GM21390 (cell line): ENCODE measurements at regions not wholly inside any gene's neighbourhood (a gene's known extent, or its start where the extent isn't known, plus 50 kb on each side); places are given as distances from the start of the nearest gene placed in this dataset.

ENCODE experiments used
- ATAC-seq: cut with Tn5 transposase; IDR thresholded peaks from one replicate; pipeline ENCODE4 v1.9.1; 2021; ENCODE audit not compliant: unreplicated experiment

DNA sequence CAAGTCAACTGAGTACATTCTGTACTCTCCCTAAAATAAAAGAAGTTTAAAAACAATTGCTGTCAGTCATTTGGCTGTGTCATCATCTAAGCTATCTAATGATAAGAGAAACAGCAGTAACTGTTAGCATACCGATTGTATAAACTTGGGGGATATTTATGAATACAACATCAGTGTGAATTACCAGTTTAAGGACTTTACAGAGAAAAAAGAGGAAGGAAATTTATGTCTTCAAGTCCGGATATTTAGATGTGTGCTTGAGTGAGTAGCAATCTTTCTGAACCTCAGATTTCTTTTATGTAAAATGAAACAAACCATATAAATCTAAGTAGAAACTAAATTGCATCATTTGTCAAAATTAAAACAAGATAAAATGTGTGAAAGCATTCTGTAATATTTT, 1557.0 kb downstream of the MRPL39 start:
- ATAC-seq = no peak

GRCh38 chr21:24046829-24047443, 1560.3 kb downstream of the MRPL39 start:
- ATAC-seq = no peak

GRCh38 chr21:24045775-24046215, 1561.5 kb downstream of the MRPL39 start:
- ATAC-seq = no peak

DNA sequence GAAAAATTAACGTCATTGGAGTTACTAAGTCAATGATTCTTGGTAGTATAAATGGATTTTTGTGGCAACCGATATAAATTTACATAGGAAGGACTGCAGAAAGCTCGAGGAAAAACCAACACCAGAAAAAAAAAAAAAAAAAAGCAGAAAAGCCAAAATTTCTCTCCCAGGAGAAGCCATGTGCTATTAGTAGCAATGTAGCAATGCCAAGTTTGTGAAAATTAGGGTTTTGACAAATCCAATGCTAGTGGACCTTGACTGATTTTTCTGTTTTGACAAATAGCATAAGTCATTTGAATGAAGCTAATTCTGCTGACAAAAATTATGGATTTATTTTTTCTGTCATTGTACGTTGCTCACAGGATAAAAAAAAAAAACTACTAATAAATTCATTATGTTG, 1561.9 kb downstream of the MRPL39 start:
- ATAC-seq = no peak

DNA sequence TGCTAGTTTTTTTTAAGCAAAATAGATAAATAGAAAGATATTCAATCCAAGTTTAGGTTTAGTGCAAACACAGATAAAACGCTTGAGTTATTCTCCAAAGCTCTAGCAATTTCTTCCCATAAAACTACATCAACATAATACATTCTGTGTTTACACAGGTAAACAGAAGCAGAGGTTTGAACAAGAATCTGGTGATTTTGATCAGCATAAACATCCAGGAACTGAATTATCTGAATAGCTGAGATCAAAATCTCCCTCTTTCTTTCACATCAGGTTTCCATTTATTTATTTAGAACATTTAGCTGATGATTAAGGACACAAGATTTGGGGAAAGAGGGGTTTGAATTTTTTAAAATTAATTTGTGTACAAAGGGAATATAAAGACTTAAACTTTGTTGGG, 1564.6 kb downstream of the MRPL39 start:
- no peak for ATAC-seq

- no peak for ATAC-seq
Observed at GRCh38 chr21:24032709-24033232, 1574.5 kb downstream of the MRPL39 start.

GRCh38 chr21:24027396-24027795, 1579.9 kb downstream of the MRPL39 start:
- ATAC-seq = no peak

DNA sequence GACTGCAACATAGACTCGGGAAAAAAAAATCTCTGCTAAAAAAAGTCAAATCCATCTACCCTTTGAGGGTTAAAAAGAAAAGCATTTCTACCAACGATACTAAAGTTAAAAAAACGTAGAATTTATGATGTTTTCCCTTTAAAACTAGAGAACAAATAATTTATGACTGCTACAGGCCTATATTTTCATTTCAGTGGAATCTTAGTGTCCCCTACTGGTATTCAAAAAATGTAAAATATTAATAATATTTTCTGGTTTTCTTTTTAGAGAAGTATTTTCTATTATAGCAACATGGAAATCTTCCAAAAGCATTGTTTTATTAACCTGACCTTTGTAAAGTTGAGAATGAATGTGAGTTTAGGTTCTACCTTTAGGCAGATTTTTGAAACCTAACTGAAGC, 1582.2 kb downstream of the MRPL39 start:
- ATAC-seq = no peak

DNA sequence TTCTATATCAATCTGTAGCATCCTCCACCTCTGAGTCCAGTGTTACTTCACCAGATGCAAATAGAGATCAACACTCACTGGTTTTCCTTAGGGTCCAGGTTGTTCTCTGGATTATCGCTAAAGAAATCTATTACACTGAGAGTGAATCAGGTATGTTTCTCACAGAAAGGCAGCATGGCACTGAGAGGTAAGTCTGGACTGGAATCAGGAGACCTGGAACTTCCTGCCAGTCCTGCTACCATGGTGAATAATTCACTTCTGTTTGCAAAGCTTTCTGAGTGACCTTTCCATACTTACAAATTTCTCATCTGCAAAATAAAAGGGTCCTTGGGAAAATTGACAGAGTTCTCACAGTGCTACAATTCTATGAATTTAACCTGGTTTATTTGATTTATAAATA, 1583.3 kb downstream of the MRPL39 start:
- no peak for ATAC-seq

GRCh38 chr21:24023402-24023801, 1583.9 kb downstream of the MRPL39 start:
- no peak for ATAC-seq

DNA sequence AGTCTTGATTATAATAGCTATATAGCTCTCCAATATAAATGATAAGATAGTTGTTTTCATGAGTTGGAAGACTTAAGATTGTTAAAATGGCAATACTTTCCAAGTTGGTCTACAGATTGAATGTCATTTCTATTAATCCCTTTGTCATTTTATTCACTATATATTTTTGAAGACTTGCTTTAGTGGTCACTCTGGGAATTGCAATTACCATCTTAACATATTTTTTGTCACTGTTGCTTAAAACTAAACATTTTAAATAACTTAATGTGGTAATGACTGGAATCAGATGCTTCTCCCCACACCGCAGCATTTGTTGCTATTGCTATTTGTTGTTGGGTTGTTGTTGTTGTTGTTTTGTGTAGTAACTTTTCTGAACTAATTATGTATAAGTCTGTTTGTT, 1592.9 kb downstream of the MRPL39 start:
- no peak for ATAC-seq

DNA sequence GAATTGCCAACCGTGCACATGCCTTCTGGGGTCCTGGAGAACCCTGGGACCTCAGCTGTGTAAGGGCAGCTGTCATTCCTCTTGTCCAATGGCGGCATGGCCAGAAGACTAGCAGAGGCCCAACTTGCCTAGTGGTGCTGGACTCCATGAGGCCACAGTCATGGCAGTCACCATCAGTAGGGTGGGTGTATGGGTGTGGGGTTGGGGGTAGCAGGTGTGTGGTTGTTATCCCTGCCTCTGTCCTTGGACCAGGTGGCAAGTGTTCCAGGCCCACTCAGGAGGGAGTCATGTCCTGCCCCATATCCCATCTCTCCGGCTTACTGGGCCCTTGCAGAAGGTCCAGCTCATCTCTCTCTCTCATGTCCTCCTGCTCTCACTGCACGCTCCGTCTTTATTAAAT, 1596.2 kb downstream of the MRPL39 start:
- ATAC-seq = no peak

DNA sequence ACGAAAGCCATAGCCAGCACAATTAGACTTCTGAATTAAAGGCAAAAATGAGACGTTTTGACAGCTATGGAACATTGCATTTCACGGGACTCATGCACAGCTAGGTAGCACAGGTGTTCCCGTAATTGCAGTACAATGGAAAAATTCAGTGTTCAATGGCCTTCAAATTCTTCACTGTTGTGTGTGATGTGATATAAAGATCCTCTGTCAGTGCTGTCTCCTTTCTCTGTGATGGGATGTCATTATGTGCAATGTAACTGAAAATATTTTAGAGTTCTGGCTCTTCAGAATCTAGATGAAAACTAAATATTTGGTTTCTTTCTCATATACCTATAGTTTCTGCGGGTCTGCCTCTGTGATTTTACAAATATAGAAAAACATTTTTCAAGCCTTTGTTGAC, 1599.7 kb downstream of the MRPL39 start:
- ATAC-seq = no peak

- no peak for ATAC-seq
Observed at GRCh38 chr21:23986987-23987386, 1620.3 kb downstream of the MRPL39 start.

- ATAC-seq = no peak
Observed at GRCh38 chr21:23986214-23986613, 1621.1 kb downstream of the MRPL39 start.

DNA sequence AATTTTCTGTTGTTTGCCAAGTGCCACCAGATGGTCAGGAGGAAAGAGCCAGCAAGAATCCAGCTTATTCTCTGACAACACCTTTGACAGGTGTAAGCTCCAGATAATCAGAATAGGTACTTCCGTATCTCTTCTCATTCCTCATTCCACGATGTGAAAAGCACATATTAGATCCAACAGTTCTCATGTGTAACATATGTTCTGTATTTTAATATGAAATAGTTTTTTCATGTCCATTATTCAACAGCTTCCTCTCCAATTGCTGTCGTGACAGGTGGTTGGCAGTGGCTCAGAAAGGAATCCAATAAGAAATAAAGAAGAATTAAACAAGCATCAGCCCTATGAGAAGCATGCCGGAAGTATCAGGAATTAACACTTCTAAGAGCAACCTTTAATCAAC, 1624.7 kb downstream of the MRPL39 start:
- no peak for ATAC-seq

DNA sequence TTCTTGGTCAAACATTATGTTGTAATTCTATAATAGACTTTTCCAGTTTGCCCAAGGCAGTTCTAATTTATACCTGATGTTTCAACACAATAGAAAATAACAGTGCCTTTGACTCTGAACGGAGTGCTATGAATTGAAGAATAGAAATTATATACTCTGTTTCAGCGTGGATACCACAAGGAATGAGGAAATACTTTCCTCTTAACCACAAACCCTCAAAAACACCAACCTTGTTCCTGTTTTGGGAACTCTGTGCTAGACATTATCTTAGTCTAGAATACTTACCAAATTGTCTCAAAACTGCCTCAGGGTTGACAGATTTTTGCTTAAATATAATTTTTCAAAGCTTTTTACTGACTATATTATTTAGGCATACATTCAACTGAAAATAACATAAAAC, 1629.3 kb downstream of the MRPL39 start:
- no peak for ATAC-seq

DNA sequence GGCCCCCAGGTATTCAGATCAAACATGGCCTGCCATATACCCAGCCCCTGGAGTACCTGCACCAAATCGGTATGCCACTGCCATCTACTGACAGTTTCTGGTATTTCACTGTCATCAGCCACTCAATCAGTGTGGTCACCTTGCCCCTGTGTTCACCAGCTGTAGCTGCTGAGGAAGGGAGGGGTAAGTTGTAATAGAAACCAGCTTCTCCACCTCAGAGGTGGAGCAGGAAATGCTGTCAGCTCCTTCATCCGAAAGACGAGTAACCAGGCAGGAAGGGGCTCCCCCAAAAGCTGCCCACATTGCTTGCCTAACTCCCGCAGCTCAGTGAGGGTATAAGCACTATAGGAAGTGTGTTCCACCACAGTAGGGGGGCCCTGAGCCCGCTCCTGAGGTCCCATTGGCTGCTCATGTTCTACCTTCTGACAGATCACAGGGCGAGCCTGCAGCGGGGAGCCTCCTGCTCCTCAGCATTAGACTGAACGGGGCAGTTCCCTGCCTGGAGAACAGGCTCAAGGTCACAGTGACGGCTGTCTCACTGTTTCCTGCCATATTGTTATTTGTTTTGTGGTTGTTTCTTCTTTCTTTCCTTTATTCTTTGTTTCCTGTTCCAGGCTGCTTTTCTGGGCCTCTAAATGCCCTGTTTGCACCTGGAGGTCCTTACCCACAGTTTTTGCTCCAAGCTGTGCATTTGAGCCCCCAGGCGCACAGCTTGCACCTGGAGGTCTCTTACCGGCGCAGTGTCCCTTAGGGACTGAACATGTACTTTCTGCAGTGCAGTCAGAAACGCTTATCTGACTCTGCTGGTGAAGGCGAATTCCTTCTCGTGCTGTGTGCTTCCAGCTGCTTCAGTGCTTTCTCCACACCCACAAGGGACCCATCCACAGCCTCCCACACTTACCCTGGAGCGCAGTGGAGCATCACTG, 1638.3 kb downstream of the MRPL39 start:
- peak; percentile 97 for ATAC-seq

GRCh38 chr21:23968008-23968407, 1639.3 kb downstream of the MRPL39 start:
- no peak for ATAC-seq

DNA sequence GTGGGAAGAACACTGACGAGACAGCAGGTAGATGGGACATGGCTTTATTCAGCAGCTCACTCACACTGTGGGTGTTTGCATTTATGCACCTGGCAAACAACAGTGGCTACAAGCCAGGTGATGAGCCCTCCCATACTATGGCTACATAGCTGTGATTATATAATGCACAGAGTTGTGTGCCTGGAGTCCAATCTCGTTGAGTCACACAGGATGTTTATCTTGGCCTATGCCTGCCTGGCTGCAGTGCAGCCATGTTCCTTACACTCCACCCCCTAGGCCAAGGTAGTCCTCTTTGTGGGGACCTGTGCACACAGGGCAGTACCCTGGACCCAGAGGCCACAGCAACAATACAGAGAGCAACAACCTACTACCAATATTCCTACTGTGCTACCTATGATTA, 1643.8 kb downstream of the MRPL39 start:
- ATAC-seq = no peak

DNA sequence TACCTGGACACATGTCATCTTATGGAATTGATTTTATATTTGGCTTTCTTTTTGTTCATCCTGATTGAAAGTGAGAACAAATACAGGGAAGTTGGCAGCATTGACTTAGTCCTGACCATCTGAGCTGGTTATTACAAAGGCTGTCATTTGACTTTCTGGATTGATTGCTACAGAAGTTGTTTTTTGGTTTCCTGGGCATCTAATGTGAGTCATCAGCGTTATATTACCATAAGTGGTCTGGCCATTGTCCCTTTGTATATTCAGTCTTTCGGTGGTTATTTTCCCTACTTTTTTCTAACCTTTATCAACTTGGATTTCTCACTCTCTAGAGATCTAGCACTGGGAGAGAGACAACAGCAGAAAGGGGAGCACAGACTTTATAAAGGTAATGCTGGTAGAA, 1646.5 kb downstream of the MRPL39 start:
- ATAC-seq = no peak

- ATAC-seq = no peak
Observed at GRCh38 chr21:23955135-23955843, 1652.0 kb downstream of the MRPL39 start.
